NCI-H187 (cell line): ENCODE measurements at regions not wholly inside any gene's neighbourhood (a gene's known extent, or its start where the extent isn't known, plus 50 kb on each side); places are given as distances from the start of the nearest gene placed in this dataset.

Source experiments
- DNase-seq, 2 experiments: peaks; one replicate each; lab custom pipeline; 2025; lab: John Stamatoyannopoulos, UW

GRCh38 chr18:68623342-68623741 is 91.6 kb downstream of the TMX3 start:
- DNase-seq, result no peak

- no peak for DNase-seq
Measured at GRCh38 chr18:68611311-68611710, 103.6 kb downstream of the TMX3 start.

GRCh38 chr18:68608851-68609490 is 105.9 kb downstream of the TMX3 start:
- no peak for DNase-seq

- DNase-seq, result no peak
Measured at GRCh38 chr18:68607852-68608251, 107.1 kb downstream of the TMX3 start.

- no peak for DNase-seq
Measured at GRCh38 chr18:68604256-68604655, 110.7 kb downstream of the TMX3 start.

GRCh38 chr18:68596016-68596415 is 118.9 kb downstream of the TMX3 start:
- no peak for DNase-seq

- no peak for DNase-seq
Measured at GRCh38 chr18:68588169-68588568, 126.7 kb downstream of the TMX3 start.

GRCh38 chr18:68583685-68584084 is 131.2 kb downstream of the TMX3 start:
- no peak for DNase-seq

GRCh38 chr18:68574311-68574710 is 140.6 kb downstream of the TMX3 start:
- DNase-seq, result no peak

GRCh38 chr18:68569936-68570335 is 145.0 kb downstream of the TMX3 start:
- no peak for DNase-seq

- DNase-seq, result no peak
Measured at GRCh38 chr18:68568364-68569155, 146.3 kb downstream of the TMX3 start.

- no peak for DNase-seq
Measured at GRCh38 chr18:68566991-68567390, 147.9 kb downstream of the TMX3 start.

- DNase-seq, result no peak
Measured at GRCh38 chr18:68564961-68565360, 149.9 kb downstream of the TMX3 start.

- DNase-seq, result no peak
Measured at GRCh38 chr18:68564351-68564750, 150.6 kb downstream of the TMX3 start.

- DNase-seq, result no peak
Measured at GRCh38 chr18:68560128-68560527, 154.8 kb downstream of the TMX3 start.

GRCh38 chr18:68557183-68557582 is 157.7 kb downstream of the TMX3 start:
- DNase-seq, result no peak

GRCh38 chr18:68555879-68556301 is 159.0 kb downstream of the TMX3 start:
- DNase-seq, result no peak

- no peak for DNase-seq
Measured at GRCh38 chr18:68548904-68549870, 165.7 kb downstream of the TMX3 start.

GRCh38 chr18:68543344-68543743 is 171.6 kb downstream of the TMX3 start:
- no peak for DNase-seq

GRCh38 chr18:68542846-68543245 is 172.1 kb downstream of the TMX3 start:
- DNase-seq, result no peak

- DNase-seq, result no peak
Measured at GRCh38 chr18:68533641-68534040, 181.3 kb downstream of the TMX3 start.

- no peak for DNase-seq
Measured at GRCh38 chr18:68532328-68532885, 182.5 kb downstream of the TMX3 start.
